ENCODE measurements at regions not wholly inside any gene's neighbourhood (a gene's known extent, or its start where the extent isn't known, plus 50 kb on each side); places are given as distances from the start of the nearest gene placed in this dataset.

DNA sequence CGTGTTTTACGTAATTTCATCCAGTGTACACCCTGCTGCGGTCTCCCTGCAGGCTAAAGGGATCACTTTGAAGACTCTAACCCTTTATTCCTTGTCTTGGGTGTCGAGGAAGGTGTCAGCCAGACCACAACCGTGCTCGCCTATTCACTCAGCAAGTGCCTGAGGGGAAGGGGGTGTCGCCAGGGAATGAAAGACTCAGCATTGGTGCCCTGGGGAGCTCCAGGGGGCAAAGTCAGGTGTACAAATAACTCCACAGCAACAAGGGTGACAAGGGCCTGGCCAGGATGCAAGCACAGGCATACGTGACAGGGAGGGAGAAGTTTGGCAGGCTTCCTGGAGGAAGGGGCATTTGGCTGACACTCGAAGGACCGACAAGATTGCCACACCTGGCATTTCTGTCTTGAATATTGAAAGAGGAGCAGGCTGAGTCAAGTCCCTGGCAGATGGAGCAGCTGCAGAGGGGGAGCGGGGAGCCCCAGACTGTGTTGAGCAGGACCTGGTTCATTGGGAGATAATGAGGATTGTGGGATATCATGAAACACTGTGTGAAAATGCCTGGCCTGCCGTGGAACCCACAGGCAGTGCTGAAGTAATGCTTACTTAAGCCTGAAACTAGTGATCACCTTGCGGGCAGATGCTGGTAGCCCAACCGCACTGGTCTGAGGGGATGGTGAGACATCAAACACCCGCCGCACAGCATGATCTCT, 93.9 kb downstream of the RHOB start:
- TF ChIP-seq, protein P1, sequence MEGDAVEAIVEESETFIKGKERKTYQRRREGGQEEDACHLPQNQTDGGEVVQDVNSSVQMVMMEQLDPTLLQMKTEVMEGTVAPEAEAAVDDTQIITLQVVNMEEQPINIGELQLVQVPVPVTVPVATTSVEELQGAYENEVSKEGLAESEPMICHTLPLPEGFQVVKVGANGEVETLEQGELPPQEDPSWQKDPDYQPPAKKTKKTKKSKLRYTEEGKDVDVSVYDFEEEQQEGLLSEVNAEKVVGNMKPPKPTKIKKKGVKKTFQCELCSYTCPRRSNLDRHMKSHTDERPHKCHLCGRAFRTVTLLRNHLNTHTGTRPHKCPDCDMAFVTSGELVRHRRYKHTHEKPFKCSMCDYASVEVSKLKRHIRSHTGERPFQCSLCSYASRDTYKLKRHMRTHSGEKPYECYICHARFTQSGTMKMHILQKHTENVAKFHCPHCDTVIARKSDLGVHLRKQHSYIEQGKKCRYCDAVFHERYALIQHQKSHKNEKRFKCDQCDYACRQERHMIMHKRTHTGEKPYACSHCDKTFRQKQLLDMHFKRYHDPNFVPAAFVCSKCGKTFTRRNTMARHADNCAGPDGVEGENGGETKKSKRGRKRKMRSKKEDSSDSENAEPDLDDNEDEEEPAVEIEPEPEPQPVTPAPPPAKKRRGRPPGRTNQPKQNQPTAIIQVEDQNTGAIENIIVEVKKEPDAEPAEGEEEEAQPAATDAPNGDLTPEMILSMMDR (IDR thresholded peaks at IDR 0.05; ENCODE audit: unreplicated experiment), result no peak
- no peak overlapping the region for H3K27ac Mint-ChIP-seq (ENCODE audit: low read depth, unreplicated experiment)
- DNase-seq (ENCODE audit: unreplicated experiment), result peak; percentile 72
- no peak overlapping the region for H3K4me3 Mint-ChIP-seq (ENCODE audit: unreplicated experiment)
- BruUV-seq (replicated peaks), result no TSS peak
- H3K27me3 Mint-ChIP-seq (ENCODE audit: insufficient read depth, unreplicated experiment), result no peaks in the 10 kb centered on the region
- ChIA-PET POLR2A (no interaction called here), CTCF (interaction anchor here (0.6 kb wide), 1 partner anchor 159 kb away, joined by 3 read pairs; no protein-coding TSS in a partner anchor)
- H3K4me1 Mint-ChIP-seq (ENCODE audit: insufficient read depth, unreplicated experiment), result peaks cover 19% of the 10 kb centered on the region
- H3K36me3 Mint-ChIP-seq (ENCODE audit: insufficient read depth, unreplicated experiment), result peaks cover 4% of the 10 kb centered on the region
- no peaks in the 10 kb centered on the region for H3K9me3 Mint-ChIP-seq (ENCODE audit: unreplicated experiment)
- intact Hi-C loops (cut with micrococcal nuclease), result no loop called here

DNA sequence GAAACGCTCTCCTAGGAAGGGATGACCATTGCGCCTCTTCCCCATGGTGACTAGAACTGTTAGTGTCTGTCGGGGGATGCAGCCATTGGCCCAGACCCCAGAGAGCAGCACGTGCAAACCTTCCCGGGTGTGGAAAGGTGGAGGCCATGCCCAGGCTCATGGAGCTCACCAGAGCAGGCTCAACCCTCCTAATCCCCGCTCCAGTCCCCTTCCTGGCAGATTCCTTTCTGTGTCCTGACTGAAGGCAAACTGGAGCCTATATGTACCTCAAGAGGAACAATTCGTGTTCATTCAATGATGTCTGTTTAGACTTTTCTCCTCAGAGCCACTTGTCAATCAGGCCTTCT, 94.4 kb downstream of the RHOB start:
- H3K4me1 Mint-ChIP-seq (ENCODE audit: insufficient read depth, unreplicated experiment), result peaks cover 19% of the 10 kb centered on the region
- no peaks in the 10 kb centered on the region for H3K9me3 Mint-ChIP-seq (ENCODE audit: unreplicated experiment)
- peaks cover 4% of the 10 kb centered on the region for H3K36me3 Mint-ChIP-seq (ENCODE audit: insufficient read depth, unreplicated experiment)
- H3K27me3 Mint-ChIP-seq (ENCODE audit: insufficient read depth, unreplicated experiment), result no peaks in the 10 kb centered on the region
- no peak overlapping the region for H3K4me3 Mint-ChIP-seq (ENCODE audit: unreplicated experiment)
- intact Hi-C loops (cut with micrococcal nuclease), result no loop called here
- peak; percentile 13 for DNase-seq (ENCODE audit: unreplicated experiment)
- BruUV-seq (replicated peaks), result no TSS peak
- CTCF ChIA-PET, result interaction anchor here (0.6 to 0.7 kb wide), 4 partner anchors 80 to 1657 kb away, joined by 3 read pairs; no protein-coding TSS in a partner anchor
- H3K27ac Mint-ChIP-seq (ENCODE audit: low read depth, unreplicated experiment), result no peak overlapping the region
- POLR2A ChIA-PET, result no interaction called here
- TF ChIP-seq, protein P1 (IDR thresholded peaks at IDR 0.05; ENCODE audit: unreplicated experiment), result no peak

DNA sequence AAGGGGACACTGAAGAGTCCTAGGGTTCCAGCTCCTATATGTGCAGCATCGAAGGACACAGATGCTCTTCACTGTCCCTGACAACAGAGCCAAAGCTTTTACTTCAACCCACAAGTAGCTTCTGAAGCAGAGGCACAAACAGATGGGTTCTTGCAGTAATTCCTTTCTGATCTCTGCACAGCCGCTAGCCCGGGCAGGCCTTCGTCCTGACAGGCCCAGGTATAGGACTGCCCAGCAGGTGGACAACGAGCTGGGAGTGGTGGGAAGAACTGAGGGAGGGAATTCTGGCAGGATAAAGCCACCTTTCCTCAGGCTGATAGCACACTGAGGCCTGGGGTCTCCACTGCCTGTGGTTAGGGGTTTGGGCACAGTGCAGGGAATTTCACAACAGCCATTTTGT, 94.8 kb downstream of the RHOB start:
- peaks cover 19% of the 10 kb centered on the region for H3K4me1 Mint-ChIP-seq (ENCODE audit: insufficient read depth, unreplicated experiment)
- H3K36me3 Mint-ChIP-seq (ENCODE audit: insufficient read depth, unreplicated experiment), result peaks cover 4% of the 10 kb centered on the region
- POLR2A ChIA-PET, result interaction anchor here (0.6 kb wide), 1 partner anchor 17 kb away, joined by 3 read pairs; no protein-coding TSS in a partner anchor
- no peaks in the 10 kb centered on the region for H3K27me3 Mint-ChIP-seq (ENCODE audit: insufficient read depth, unreplicated experiment)
- no TSS peak for BruUV-seq (replicated peaks)
- H3K27ac Mint-ChIP-seq (ENCODE audit: low read depth, unreplicated experiment), result no peak overlapping the region
- intact Hi-C loops (cut with micrococcal nuclease), result no loop called here
- no peak overlapping the region for H3K4me3 Mint-ChIP-seq (ENCODE audit: unreplicated experiment)
- no peaks in the 10 kb centered on the region for H3K9me3 Mint-ChIP-seq (ENCODE audit: unreplicated experiment)
- TF ChIP-seq, protein P1 (IDR thresholded peaks at IDR 0.05; ENCODE audit: unreplicated experiment), result no peak
- CTCF ChIA-PET, result interaction anchor here (0.6 to 0.7 kb wide), 5 partner anchors 80 to 1656 kb away, joined by 3 read pairs; no protein-coding TSS in a partner anchor
- peak; percentile 41 for DNase-seq (ENCODE audit: unreplicated experiment)

DNA sequence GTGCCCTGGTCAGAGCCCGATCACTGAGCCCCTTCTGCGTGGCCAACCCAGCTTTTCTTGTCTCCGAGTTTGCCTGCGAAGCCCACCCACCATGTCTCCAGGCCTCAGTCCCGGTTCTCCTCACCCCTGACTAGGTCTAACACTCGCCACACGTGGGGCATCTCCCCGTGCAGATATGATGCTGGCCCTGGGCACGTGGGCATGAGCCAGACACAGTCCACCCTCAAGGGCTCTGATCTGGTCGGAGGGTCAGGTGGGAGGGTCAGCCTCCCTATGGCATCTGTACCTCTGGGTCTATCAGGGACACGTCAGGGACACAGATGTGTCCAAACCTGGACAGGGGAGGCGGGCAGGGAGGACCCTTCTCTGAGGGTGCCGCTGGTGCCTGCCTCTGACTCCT, 95.4 kb downstream of the RHOB start:
- intact Hi-C loops (cut with micrococcal nuclease), result no loop called here
- H3K36me3 Mint-ChIP-seq (ENCODE audit: insufficient read depth, unreplicated experiment), result peaks cover 4% of the 10 kb centered on the region
- peaks cover 19% of the 10 kb centered on the region for H3K4me1 Mint-ChIP-seq (ENCODE audit: insufficient read depth, unreplicated experiment)
- no peaks in the 10 kb centered on the region for H3K9me3 Mint-ChIP-seq (ENCODE audit: unreplicated experiment)
- ChIA-PET POLR2A (interaction anchor here (0.6 kb wide), 1 partner anchor 18 kb away, joined by 3 read pairs; no protein-coding TSS in a partner anchor), CTCF (interaction anchor here (0.6 kb wide), 1 partner anchor 127 kb away, joined by 3 read pairs; no protein-coding TSS in a partner anchor)
- TF ChIP-seq, protein P1 (IDR thresholded peaks at IDR 0.05; ENCODE audit: unreplicated experiment), result no peak
- BruUV-seq (replicated peaks), result no TSS peak
- DNase-seq (ENCODE audit: unreplicated experiment), result no peak
- no peak overlapping the region for H3K4me3 Mint-ChIP-seq (ENCODE audit: unreplicated experiment)
- H3K27me3 Mint-ChIP-seq (ENCODE audit: insufficient read depth, unreplicated experiment), result no peaks in the 10 kb centered on the region
- H3K27ac Mint-ChIP-seq (ENCODE audit: low read depth, unreplicated experiment), result no peak overlapping the region

Data from MCF 10A (cell line).